Endothelial cell of umbilical vein (primary cell): ENCODE measurements at regions not wholly inside any gene's neighbourhood (a gene's known extent, or its start where the extent isn't known, plus 50 kb on each side); places are given as distances from the start of the nearest gene placed in this dataset.

Experiments
- BruUV-seq: library from RNA; stranded (reverse); fragments of 400-500 nt; replicated peaks from 2 replicates; lab custom pipeline; 2021; lab: Mats Ljungman, UMichigan
- CTCF ChIA-PET: fragments of 300-600, 350-600 bp; sonication (Branson Sonifier 250); formaldehyde crosslinking; loops from one replicate; lab custom pipeline; 2021; ENCODE audit warnings: antibody characterized with exemption, inconsistent platforms; lab: Charles Lee
- POLR2A ChIA-PET: fragments of 300-600, 350-600 bp; sonication (Branson Sonifier 250); formaldehyde crosslinking; loops from one replicate; lab custom pipeline; 2021; ENCODE audit warnings: antibody characterized with exemption, inconsistent platforms; lab: Charles Lee
- DNase-seq: peaks from one replicate; pipeline ENCODE4 v3.0.0-alpha.2; 2011; ENCODE audit warnings: low read depth, low spot score
- FAIRE-seq: peaks from 2 replicates; lab custom pipeline; 2011; peaks lifted over from hg19 to GRCh38; lab: Jason Lieb, UNC
- H2AFZ ChIP-seq: 2 replicates; pipeline ENCODE4 v1.6.0; 2012; ENCODE audit warnings: low read depth, low read length, control low read depth, inconsistent platforms
- H3K27ac ChIP-seq: 2 replicates; pipeline ENCODE4 v1.5.1; 2011; ENCODE audit warnings: low read depth, mild to moderate bottlenecking, control low read depth, low read length, moderate library complexity; ENCODE audit not compliant: insufficient read depth
- H3K27me3 ChIP-seq, 2 experiments: 2 replicates each; pipeline versions ENCODE4 v1.6.0 to v1.6.1; 2011; ENCODE audit warnings: low read length in 2 of 2, mixed read lengths in 1 of 2; ENCODE audit not compliant: control insufficient read depth in 2 of 2, insufficient read depth in 2 of 2
- H3K36me3 ChIP-seq, 2 experiments: 2 replicates in 1 of 2; 3 replicates in 1 of 2; pipeline ENCODE4 v1.5.1; 2011; ENCODE audit warnings: low read length in 2 of 2, mild to moderate bottlenecking in 1 of 2, moderate library complexity in 1 of 2; ENCODE audit not compliant: control insufficient read depth in 2 of 2, insufficient read depth in 2 of 2; ENCODE audit errors: extremely low read depth in 1 of 2
- H3K4me1 ChIP-seq: 3 replicates; pipeline ENCODE4 v1.5.1; 2011; ENCODE audit warnings: mild to moderate bottlenecking, low read length; ENCODE audit not compliant: control insufficient read depth, insufficient read depth; ENCODE audit errors: extremely low read depth
- H3K4me2 ChIP-seq: 2 replicates; pipeline ENCODE4 v1.6.1; 2011; ENCODE audit warnings: low read length, control low read depth, mixed read lengths; ENCODE audit not compliant: insufficient read depth
- H3K4me3 ChIP-seq, 3 experiments: fragments of 200-600 bp in 1 of 3; sonication (generic), shearing (Covaris generic) in 1 of 3; replicated peaks in 1 of 3; 2 replicates each; pipeline ENCODE4 v1.5.1; 2011 to 2016; ENCODE audit warnings: control low read depth in 3 of 3, low read length in 3 of 3, mild to moderate bottlenecking in 2 of 3, inconsistent platforms in 1 of 3, low read depth in 1 of 3, moderate library complexity in 1 of 3; ENCODE audit not compliant: insufficient read depth in 1 of 3
- H3K79me2 ChIP-seq: 2 replicates; pipeline ENCODE4 v1.6.0; 2012; ENCODE audit warnings: low read length, inconsistent platforms; ENCODE audit not compliant: control insufficient read depth, insufficient read depth
- H3K9ac ChIP-seq: replicated peaks from 2 replicates; pipeline ENCODE3; 2011; ENCODE audit warnings: low read length, control low read depth; ENCODE audit not compliant: insufficient read depth; ENCODE audit errors: extremely low read depth
- H3K9me1 ChIP-seq: replicated peaks from 3 replicates; pipeline ENCODE4 v1.6.0; 2011; ENCODE audit warnings: mild to moderate bottlenecking, low read length; ENCODE audit not compliant: control insufficient read depth, insufficient read depth; ENCODE audit errors: extremely low read depth
- H3K9me3 ChIP-seq: replicated peaks from 2 replicates; pipeline ENCODE4 v1.5.1; 2012; ENCODE audit warnings: low read length, inconsistent platforms; ENCODE audit not compliant: control insufficient read depth, insufficient read depth
- H4K20me1 ChIP-seq: replicated peaks from 2 replicates; pipeline ENCODE3; 2011; ENCODE audit warnings: mild to moderate bottlenecking, low read length; ENCODE audit not compliant: control insufficient read depth, insufficient read depth; ENCODE audit errors: extremely low read depth
- CTCF ChIP-seq, 2 donors: IDR thresholded peaks; 1 replicate in 1 of 2; 2 replicates in 1 of 2; pipeline ENCODE4 v1.5.1; 2011; ENCODE audit warnings: low read length in 2 of 2, mild to moderate bottlenecking in 2 of 2, moderate library complexity in 2 of 2, control low read depth in 1 of 2, inconsistent platforms in 1 of 2, low read depth in 1 of 2; ENCODE audit not compliant: insufficient read depth in 1 of 2; ENCODE audit errors: extremely low read depth in 1 of 2
- EZH2 ChIP-seq: IDR thresholded peaks from 2 replicates; pipeline ENCODE4 v1.6.1; 2012; ENCODE audit warnings: borderline replicate concordance, low read depth, mild to moderate bottlenecking, moderate library complexity, low read length, inconsistent platforms; ENCODE audit not compliant: severe bottlenecking
- FOS ChIP-seq: IDR thresholded peaks from 2 replicates; pipeline ENCODE4 v1.6.1; 2011; ENCODE audit warnings: mild to moderate bottlenecking, low read length, moderate library complexity, borderline replicate concordance; ENCODE audit not compliant: insufficient read depth
- GATA2 ChIP-seq: IDR thresholded peaks from 2 replicates; pipeline ENCODE4 v1.7.0; 2011; ENCODE audit warnings: low read depth, mild to moderate bottlenecking, moderate library complexity, mixed read lengths, low read length; ENCODE audit not compliant: insufficient read length, insufficient read depth
- MYC ChIP-seq: IDR thresholded peaks from one replicate; pipeline ENCODE4 v1.6.1; 2011; ENCODE audit warnings: mild to moderate bottlenecking, low read depth, low read length
- POLR2A ChIP-seq: IDR thresholded peaks from 2 replicates; pipeline ENCODE4 v1.6.1; 2012; ENCODE audit warnings: low read depth, mild to moderate bottlenecking, control low read depth, low read length
- POLR2AphosphoS5 ChIP-seq: IDR thresholded peaks from 2 replicates; pipeline ENCODE4 v1.6.1; 2012; ENCODE audit warnings: low read depth, mild to moderate bottlenecking, control low read depth, low read length, moderate library complexity; ENCODE audit not compliant: insufficient read depth
- dilution Hi-C: fragments of 300-500 bp; cut with MboI; formaldehyde crosslinking; loops from one replicate; pipeline ENCODE4 v1.15.0; 2019; ENCODE audit warnings: low sequenced_read_pairs; ENCODE audit not compliant: extremely low pct_ligation_motif_present
- intact Hi-C: fragments of 100-400 bp; cut with micrococcal nuclease; formaldehyde crosslinking; loops from one replicate; pipeline ENCODE4 v1.10.0; 2022

- ChIA-PET POLR2A (no interaction called here), CTCF (no interaction called here)
- BruUV-seq: no TSS peak
- intact Hi-C loops: no loop called here
- TF ChIP-seq POLR2A (no peak), CTCF (IDR thresholded peaks at IDR 0.05; ENCODE audit: extremely low read depth in 1 of 2, insufficient read depth in 1 of 2, low read depth in 1 of 2, low read length in 2 of 2) (no peak), FOS (no peak), GATA2 (no peak), MYC (no peak), EZH2 (no peak), POLR2AphosphoS5 (no peak)
- no peaks in the 10 kb centered on the region for H4K20me1 ChIP-seq
- DNase-seq: no peak
- H3K4me3 ChIP-seq: no peak overlapping the region
- no peaks in the 10 kb centered on the region for H3K9me3 ChIP-seq
- no peak overlapping the region for H3K27ac ChIP-seq
- no peak overlapping the region for H2AFZ ChIP-seq
- no peaks in the 10 kb centered on the region for H3K9me1 ChIP-seq
- dilution Hi-C loops: no loop called here
- no peak overlapping the region for H3K4me2 ChIP-seq
- H3K36me3 ChIP-seq: no peaks in the 10 kb centered on the region
- no peaks in the 10 kb centered on the region for H3K27me3 ChIP-seq
- FAIRE-seq: no peak
- H3K9ac ChIP-seq: no peak overlapping the region
- H3K79me2 ChIP-seq: no peaks in the 10 kb centered on the region
- H3K4me1 ChIP-seq: no peaks in the 10 kb centered on the region
Observed at GRCh38 chr7:138352570-138353461, 107.2 kb upstream of the TRIM24 start.
